OCI-LY3 (cell line): ENCODE measurements at regions not wholly inside any gene's neighbourhood (a gene's known extent, or its start where the extent isn't known, plus 50 kb on each side); places are given as distances from the start of the nearest gene placed in this dataset.

Experiments
- H2AFZ ChIP-seq: fragments of 200-600, 300-600 bp; shearing (Covaris generic); 2 replicates; pipeline ENCODE4 v1.6.0; 2014; ENCODE audit warnings: antibody characterized with exemption, low read depth, low read length
- H3K27ac ChIP-seq: fragments of 200-600, 300-600 bp; sonication (generic); 2 replicates; pipeline ENCODE4 v1.5.1; 2014; ENCODE audit warnings: mild to moderate bottlenecking, low read length, moderate library complexity, mixed read lengths
- H3K27me3 ChIP-seq: fragments of 200-600, 300-600 bp; sonication (generic); 2 replicates; pipeline ENCODE4 v1.6.1; 2014; ENCODE audit warnings: low read depth, low read length, mixed read lengths
- H3K36me3 ChIP-seq: fragments of 200-600, 300-600 bp; sonication (generic); replicated peaks from 2 replicates; pipeline ENCODE3; 2014; ENCODE audit warnings: low read depth, low read length, mixed read lengths
- H3K4me1 ChIP-seq: fragments of 300-600, 200-600 bp; sonication (generic); 2 replicates; pipeline ENCODE4 v1.6.1; 2014; ENCODE audit warnings: low read length, mixed read lengths
- H3K4me2 ChIP-seq: fragments of 200-600, 300-600 bp; sonication (generic); 2 replicates; pipeline ENCODE4 v1.6.1; 2014; ENCODE audit warnings: low read length, mixed read lengths
- H3K4me3 ChIP-seq: fragments of 300-600, 200-600 bp; sonication (generic); 2 replicates; pipeline ENCODE4 v1.5.1; 2014; ENCODE audit warnings: antibody characterized with exemption, mild to moderate bottlenecking, low read length, moderate library complexity
- H3K79me2 ChIP-seq: fragments of 300-600, 200-600 bp; shearing (Covaris generic); 2 replicates; pipeline ENCODE4 v1.6.1; 2014; ENCODE audit warnings: mild to moderate bottlenecking, low read length, mixed read lengths
- H3K9ac ChIP-seq: fragments of 300-600, 200-600 bp; shearing (Covaris generic); 2 replicates; pipeline ENCODE4 v1.6.0; 2014; ENCODE audit warnings: mild to moderate bottlenecking, low read length, moderate library complexity
- H3K9me3 ChIP-seq: fragments of 200-600, 300-600 bp; shearing (Covaris generic); 2 replicates; pipeline ENCODE4 v1.6.1; 2014; ENCODE audit warnings: low read length, mixed read lengths; ENCODE audit not compliant: insufficient read depth
- H4K20me1 ChIP-seq: fragments of 200-600, 300-600 bp; sonication (generic); 2 replicates; pipeline ENCODE4 v1.6.1; 2016; ENCODE audit warnings: low read length, mixed read lengths; ENCODE audit not compliant: insufficient read depth
- CTCF ChIP-seq: fragments of 200-600, 300-600 bp; sonication (generic); IDR thresholded peaks from 2 replicates; pipeline ENCODE4 v1.5.1; 2014; ENCODE audit warnings: antibody characterized with exemption, low read length, low read depth
- EZH2phosphoT487 ChIP-seq: fragments of 200-600 bp; shearing (Covaris generic); IDR thresholded peaks from 2 replicates; pipeline ENCODE4 v1.6.1; 2018; ENCODE audit warnings: antibody characterized with exemption, mixed run types, low read depth

GRCh38 chr3:159875116-159875515 lies 113.5 kb upstream of the IL12A start:
- TF ChIP-seq EZH2phosphoT487 (no peak), CTCF (no peak)
- Histone ChIP-seq H3K4me1 (peaks cover 16% of the 10 kb centered on the region), H3K9me3 (no peaks in the 10 kb centered on the region), H3K79me2 (no peaks in the 10 kb centered on the region), H3K4me2 (no peak overlapping the region), H2AFZ (no peak overlapping the region), H3K27ac (no peak overlapping the region), H3K4me3 (no peak overlapping the region), H4K20me1 (no peaks in the 10 kb centered on the region), H3K27me3 (no peaks in the 10 kb centered on the region), H3K9ac (no peak overlapping the region), H3K36me3 (no peaks in the 10 kb centered on the region)

- Histone ChIP-seq H3K79me2 (no peaks in the 10 kb centered on the region), H2AFZ (no peak overlapping the region), H3K4me1 (peaks cover 11% of the 10 kb centered on the region), H3K27me3 (no peaks in the 10 kb centered on the region), H3K4me2 (no peak overlapping the region), H3K36me3 (no peaks in the 10 kb centered on the region), H3K9me3 (no peaks in the 10 kb centered on the region), H3K9ac (no peak overlapping the region), H4K20me1 (no peaks in the 10 kb centered on the region), H3K4me3 (no peak overlapping the region), H3K27ac (no peak overlapping the region)
- TF ChIP-seq EZH2phosphoT487, result no peak
- no peak for TF ChIP-seq CTCF
These were observed 110.7 kb upstream of the IL12A start for GRCh38 chr3:159877924-159878323.

- Histone ChIP-seq H3K27ac (no peak overlapping the region), H3K9ac (no peak overlapping the region), H3K27me3 (no peaks in the 10 kb centered on the region), H4K20me1 (no peaks in the 10 kb centered on the region), H3K4me2 (no peak overlapping the region), H3K36me3 (no peaks in the 10 kb centered on the region), H3K4me3 (no peak overlapping the region), H3K4me1 (peaks cover 18% of the 10 kb centered on the region), H3K79me2 (no peaks in the 10 kb centered on the region), H3K9me3 (no peaks in the 10 kb centered on the region), H2AFZ (no peak overlapping the region)
- no peak for TF ChIP-seq CTCF
- no peak for TF ChIP-seq EZH2phosphoT487
These were observed 109.5 kb upstream of the IL12A start for GRCh38 chr3:159879146-159879545.

- Histone ChIP-seq H3K27me3 (no peaks in the 10 kb centered on the region), H3K4me3 (no peak overlapping the region), H3K27ac (no peak overlapping the region), H3K9ac (no peak overlapping the region), H3K36me3 (no peaks in the 10 kb centered on the region), H3K79me2 (no peaks in the 10 kb centered on the region), H3K4me1 (peaks cover 17% of the 10 kb centered on the region), H2AFZ (no peak overlapping the region), H4K20me1 (no peaks in the 10 kb centered on the region), H3K4me2 (no peak overlapping the region), H3K9me3 (no peaks in the 10 kb centered on the region)
- no peak for TF ChIP-seq EZH2phosphoT487
- TF ChIP-seq CTCF, result no peak
These were observed 109.0 kb upstream of the IL12A start for GRCh38 chr3:159879598-159879997.
